ENCODE measurements at regions not wholly inside any gene's neighbourhood (a gene's known extent, or its start where the extent isn't known, plus 50 kb on each side); places are given as distances from the start of the nearest gene placed in this dataset.

DNA sequence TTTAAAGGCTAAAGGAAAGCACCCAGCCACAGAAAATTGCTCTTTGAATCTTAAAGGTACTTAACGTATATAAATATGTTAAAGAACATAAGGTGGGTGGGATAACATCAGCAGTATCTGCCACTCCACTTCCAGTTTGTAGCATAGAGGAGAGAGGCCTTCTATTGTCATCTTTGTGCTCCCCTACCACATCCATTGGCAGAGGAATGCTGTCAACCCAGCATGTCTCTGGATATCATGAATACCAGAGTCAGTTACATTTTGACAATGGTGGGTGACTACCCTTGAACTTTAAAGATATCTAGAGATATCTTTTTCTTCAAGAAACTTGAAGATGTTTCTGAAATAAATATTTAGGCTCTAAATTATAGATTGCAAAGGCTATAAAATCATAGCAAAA lies 283.2 kb upstream of the LRRC7 start:
- TF ChIP-seq, protein P1, sequence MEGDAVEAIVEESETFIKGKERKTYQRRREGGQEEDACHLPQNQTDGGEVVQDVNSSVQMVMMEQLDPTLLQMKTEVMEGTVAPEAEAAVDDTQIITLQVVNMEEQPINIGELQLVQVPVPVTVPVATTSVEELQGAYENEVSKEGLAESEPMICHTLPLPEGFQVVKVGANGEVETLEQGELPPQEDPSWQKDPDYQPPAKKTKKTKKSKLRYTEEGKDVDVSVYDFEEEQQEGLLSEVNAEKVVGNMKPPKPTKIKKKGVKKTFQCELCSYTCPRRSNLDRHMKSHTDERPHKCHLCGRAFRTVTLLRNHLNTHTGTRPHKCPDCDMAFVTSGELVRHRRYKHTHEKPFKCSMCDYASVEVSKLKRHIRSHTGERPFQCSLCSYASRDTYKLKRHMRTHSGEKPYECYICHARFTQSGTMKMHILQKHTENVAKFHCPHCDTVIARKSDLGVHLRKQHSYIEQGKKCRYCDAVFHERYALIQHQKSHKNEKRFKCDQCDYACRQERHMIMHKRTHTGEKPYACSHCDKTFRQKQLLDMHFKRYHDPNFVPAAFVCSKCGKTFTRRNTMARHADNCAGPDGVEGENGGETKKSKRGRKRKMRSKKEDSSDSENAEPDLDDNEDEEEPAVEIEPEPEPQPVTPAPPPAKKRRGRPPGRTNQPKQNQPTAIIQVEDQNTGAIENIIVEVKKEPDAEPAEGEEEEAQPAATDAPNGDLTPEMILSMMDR (IDR thresholded peaks at IDR 0.05), result no peak
- no peak for TF ChIP-seq POLR2A (IDR thresholded peaks at IDR 0.05)
